H1 (cell line): ENCODE measurements at regions not wholly inside any gene's neighbourhood (a gene's known extent, or its start where the extent isn't known, plus 50 kb on each side); places are given as distances from the start of the nearest gene placed in this dataset.

Experiments used
- CHD1 ChIP-seq: IDR thresholded peaks from 2 replicates; pipeline ENCODE4 v1.6.1; 2012; ENCODE audit warnings: low read depth, low read length, improper control_type of control experiment
- EP300 ChIP-seq, 2 experiments: IDR thresholded peaks; 1 replicate in 1 of 2; 2 replicates in 1 of 2; pipeline ENCODE4 v1.6.1; 2011 to 2012; ENCODE audit warnings: low read depth in 2 of 2, low read length in 2 of 2, mild to moderate bottlenecking in 2 of 2, borderline replicate concordance in 1 of 2, inconsistent platforms in 1 of 2, moderate library complexity in 1 of 2
- EZH2 ChIP-seq: fragments of 200-600 bp; sonication (generic); IDR thresholded peaks from 2 replicates; pipeline ENCODE4 v1.7.1; 2012; ENCODE audit warnings: low read depth, mild to moderate bottlenecking, moderate library complexity, low read length, inconsistent platforms; ENCODE audit not compliant: severe bottlenecking
- GABPA ChIP-seq: IDR thresholded peaks from 2 replicates; pipeline ENCODE4 v1.6.1; 2011; ENCODE audit warnings: mild to moderate bottlenecking, low read length, moderate library complexity, borderline replicate concordance; ENCODE audit not compliant: insufficient read depth
- POLR2A ChIP-seq, 2 experiments: IDR thresholded peaks; 1 replicate in 1 of 2; 2 replicates in 1 of 2; pipeline ENCODE4 v1.6.1; 2011; ENCODE audit warnings: low read depth in 2 of 2, low read length in 2 of 2, mild to moderate bottlenecking in 2 of 2; ENCODE audit errors: control extremely low read depth in 1 of 2
- RAD21 ChIP-seq, 2 experiments: IDR thresholded peaks in 1 of 2; conservative IDR thresholded peaks in 1 of 2; 2 replicates each; pipeline ENCODE4 v1.6.1; 2011; ENCODE audit warnings: low read depth in 2 of 2, low read length in 2 of 2, improper control_type of control experiment in 1 of 2, inconsistent platforms in 1 of 2, mild to moderate bottlenecking in 1 of 2, moderate library complexity in 1 of 2
- TAF1 ChIP-seq: IDR thresholded peaks from 2 replicates; pipeline ENCODE4 v1.6.1; 2011; ENCODE audit warnings: mild to moderate bottlenecking, low read depth, low read length
- TBP ChIP-seq: IDR thresholded peaks from 2 replicates; pipeline ENCODE4 v1.6.1; 2011; ENCODE audit warnings: low read depth, low read length, improper control_type of control experiment
- TEAD4 ChIP-seq: IDR thresholded peaks from 2 replicates; pipeline ENCODE4 v1.6.1; 2012; ENCODE audit warnings: low read depth, low read length, inconsistent platforms, mixed read lengths
- YY1 ChIP-seq: IDR thresholded peaks from 2 replicates; pipeline ENCODE4 v1.6.1; 2011; ENCODE audit warnings: low read depth, mild to moderate bottlenecking, low read length
- TF ChIP-seq, protein P1 (sequence below), 3 experiments: IDR thresholded peaks; 1 replicate in 2 of 3; 2 replicates in 1 of 3; pipeline versions ENCODE4 v1.5.1 to v1.6.1; 2011; ENCODE audit warnings: low read length in 3 of 3, mild to moderate bottlenecking in 3 of 3, inconsistent platforms in 2 of 3, low read depth in 1 of 3, moderate library complexity in 1 of 3; ENCODE audit not compliant: insufficient read depth in 1 of 3; ENCODE audit errors: control extremely low read depth in 1 of 3
- TF ChIP-seq, protein P2 (sequence below): fragments of 300-600 bp; sonication (generic); IDR thresholded peaks from 2 replicates; pipeline ENCODE4 v1.7.1; 2012; ENCODE audit warnings: low read length, moderate library complexity, mild to moderate bottlenecking, inconsistent platforms; ENCODE audit not compliant: insufficient replicate concordance
- TF ChIP-seq, protein P3 (sequence below): IDR thresholded peaks from 2 replicates; pipeline ENCODE4 v1.6.1; 2011; ENCODE audit warnings: low read length, improper control_type of control experiment

DNA sequence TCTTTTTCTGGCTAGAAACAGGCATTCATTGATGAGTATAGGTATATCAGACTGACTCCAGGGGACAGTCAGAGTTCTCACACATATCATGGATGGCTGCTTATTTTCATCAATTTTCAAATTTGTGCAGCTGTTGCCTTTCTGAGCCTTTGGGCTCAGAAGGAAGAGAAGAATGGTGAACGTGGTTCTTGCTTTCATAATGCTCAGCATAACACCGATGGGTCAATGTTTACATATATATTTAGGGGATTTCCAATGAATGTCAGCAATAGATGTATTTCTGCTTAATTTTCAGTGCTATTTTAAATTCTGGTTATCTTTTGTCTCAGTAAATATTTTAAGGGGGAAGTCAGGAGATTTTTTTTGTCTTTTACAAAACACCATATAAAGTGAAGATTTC is 581.4 kb upstream of the DPPA4 start:
- TF ChIP-seq, protein P1, sequence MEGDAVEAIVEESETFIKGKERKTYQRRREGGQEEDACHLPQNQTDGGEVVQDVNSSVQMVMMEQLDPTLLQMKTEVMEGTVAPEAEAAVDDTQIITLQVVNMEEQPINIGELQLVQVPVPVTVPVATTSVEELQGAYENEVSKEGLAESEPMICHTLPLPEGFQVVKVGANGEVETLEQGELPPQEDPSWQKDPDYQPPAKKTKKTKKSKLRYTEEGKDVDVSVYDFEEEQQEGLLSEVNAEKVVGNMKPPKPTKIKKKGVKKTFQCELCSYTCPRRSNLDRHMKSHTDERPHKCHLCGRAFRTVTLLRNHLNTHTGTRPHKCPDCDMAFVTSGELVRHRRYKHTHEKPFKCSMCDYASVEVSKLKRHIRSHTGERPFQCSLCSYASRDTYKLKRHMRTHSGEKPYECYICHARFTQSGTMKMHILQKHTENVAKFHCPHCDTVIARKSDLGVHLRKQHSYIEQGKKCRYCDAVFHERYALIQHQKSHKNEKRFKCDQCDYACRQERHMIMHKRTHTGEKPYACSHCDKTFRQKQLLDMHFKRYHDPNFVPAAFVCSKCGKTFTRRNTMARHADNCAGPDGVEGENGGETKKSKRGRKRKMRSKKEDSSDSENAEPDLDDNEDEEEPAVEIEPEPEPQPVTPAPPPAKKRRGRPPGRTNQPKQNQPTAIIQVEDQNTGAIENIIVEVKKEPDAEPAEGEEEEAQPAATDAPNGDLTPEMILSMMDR (IDR thresholded peaks at IDR 0.05; ENCODE audit: control extremely low read depth in 1 of 3, insufficient read depth in 1 of 3, low read depth in 1 of 3, low read length in 3 of 3): no peak
- TF ChIP-seq TAF1 (no peak), EP300 (IDR thresholded peaks at IDR 0.05; ENCODE audit: borderline replicate concordance in 1 of 2, low read depth in 2 of 2, low read length in 2 of 2) (no peak), RAD21 (IDR thresholded peaks at IDR 0.05 in 1 of 2, conservative IDR thresholded peaks at IDR 0.05 in 1 of 2; ENCODE audit: low read depth in 2 of 2, low read length in 2 of 2) (no peak), EZH2 (no peak), YY1 (no peak), GABPA (no peak), POLR2A (IDR thresholded peaks at IDR 0.05; ENCODE audit: control extremely low read depth in 1 of 2, low read depth in 2 of 2, low read length in 2 of 2) (no peak), TBP (no peak), TEAD4 (no peak), CHD1 (no peak)
- TF ChIP-seq, protein P2, sequence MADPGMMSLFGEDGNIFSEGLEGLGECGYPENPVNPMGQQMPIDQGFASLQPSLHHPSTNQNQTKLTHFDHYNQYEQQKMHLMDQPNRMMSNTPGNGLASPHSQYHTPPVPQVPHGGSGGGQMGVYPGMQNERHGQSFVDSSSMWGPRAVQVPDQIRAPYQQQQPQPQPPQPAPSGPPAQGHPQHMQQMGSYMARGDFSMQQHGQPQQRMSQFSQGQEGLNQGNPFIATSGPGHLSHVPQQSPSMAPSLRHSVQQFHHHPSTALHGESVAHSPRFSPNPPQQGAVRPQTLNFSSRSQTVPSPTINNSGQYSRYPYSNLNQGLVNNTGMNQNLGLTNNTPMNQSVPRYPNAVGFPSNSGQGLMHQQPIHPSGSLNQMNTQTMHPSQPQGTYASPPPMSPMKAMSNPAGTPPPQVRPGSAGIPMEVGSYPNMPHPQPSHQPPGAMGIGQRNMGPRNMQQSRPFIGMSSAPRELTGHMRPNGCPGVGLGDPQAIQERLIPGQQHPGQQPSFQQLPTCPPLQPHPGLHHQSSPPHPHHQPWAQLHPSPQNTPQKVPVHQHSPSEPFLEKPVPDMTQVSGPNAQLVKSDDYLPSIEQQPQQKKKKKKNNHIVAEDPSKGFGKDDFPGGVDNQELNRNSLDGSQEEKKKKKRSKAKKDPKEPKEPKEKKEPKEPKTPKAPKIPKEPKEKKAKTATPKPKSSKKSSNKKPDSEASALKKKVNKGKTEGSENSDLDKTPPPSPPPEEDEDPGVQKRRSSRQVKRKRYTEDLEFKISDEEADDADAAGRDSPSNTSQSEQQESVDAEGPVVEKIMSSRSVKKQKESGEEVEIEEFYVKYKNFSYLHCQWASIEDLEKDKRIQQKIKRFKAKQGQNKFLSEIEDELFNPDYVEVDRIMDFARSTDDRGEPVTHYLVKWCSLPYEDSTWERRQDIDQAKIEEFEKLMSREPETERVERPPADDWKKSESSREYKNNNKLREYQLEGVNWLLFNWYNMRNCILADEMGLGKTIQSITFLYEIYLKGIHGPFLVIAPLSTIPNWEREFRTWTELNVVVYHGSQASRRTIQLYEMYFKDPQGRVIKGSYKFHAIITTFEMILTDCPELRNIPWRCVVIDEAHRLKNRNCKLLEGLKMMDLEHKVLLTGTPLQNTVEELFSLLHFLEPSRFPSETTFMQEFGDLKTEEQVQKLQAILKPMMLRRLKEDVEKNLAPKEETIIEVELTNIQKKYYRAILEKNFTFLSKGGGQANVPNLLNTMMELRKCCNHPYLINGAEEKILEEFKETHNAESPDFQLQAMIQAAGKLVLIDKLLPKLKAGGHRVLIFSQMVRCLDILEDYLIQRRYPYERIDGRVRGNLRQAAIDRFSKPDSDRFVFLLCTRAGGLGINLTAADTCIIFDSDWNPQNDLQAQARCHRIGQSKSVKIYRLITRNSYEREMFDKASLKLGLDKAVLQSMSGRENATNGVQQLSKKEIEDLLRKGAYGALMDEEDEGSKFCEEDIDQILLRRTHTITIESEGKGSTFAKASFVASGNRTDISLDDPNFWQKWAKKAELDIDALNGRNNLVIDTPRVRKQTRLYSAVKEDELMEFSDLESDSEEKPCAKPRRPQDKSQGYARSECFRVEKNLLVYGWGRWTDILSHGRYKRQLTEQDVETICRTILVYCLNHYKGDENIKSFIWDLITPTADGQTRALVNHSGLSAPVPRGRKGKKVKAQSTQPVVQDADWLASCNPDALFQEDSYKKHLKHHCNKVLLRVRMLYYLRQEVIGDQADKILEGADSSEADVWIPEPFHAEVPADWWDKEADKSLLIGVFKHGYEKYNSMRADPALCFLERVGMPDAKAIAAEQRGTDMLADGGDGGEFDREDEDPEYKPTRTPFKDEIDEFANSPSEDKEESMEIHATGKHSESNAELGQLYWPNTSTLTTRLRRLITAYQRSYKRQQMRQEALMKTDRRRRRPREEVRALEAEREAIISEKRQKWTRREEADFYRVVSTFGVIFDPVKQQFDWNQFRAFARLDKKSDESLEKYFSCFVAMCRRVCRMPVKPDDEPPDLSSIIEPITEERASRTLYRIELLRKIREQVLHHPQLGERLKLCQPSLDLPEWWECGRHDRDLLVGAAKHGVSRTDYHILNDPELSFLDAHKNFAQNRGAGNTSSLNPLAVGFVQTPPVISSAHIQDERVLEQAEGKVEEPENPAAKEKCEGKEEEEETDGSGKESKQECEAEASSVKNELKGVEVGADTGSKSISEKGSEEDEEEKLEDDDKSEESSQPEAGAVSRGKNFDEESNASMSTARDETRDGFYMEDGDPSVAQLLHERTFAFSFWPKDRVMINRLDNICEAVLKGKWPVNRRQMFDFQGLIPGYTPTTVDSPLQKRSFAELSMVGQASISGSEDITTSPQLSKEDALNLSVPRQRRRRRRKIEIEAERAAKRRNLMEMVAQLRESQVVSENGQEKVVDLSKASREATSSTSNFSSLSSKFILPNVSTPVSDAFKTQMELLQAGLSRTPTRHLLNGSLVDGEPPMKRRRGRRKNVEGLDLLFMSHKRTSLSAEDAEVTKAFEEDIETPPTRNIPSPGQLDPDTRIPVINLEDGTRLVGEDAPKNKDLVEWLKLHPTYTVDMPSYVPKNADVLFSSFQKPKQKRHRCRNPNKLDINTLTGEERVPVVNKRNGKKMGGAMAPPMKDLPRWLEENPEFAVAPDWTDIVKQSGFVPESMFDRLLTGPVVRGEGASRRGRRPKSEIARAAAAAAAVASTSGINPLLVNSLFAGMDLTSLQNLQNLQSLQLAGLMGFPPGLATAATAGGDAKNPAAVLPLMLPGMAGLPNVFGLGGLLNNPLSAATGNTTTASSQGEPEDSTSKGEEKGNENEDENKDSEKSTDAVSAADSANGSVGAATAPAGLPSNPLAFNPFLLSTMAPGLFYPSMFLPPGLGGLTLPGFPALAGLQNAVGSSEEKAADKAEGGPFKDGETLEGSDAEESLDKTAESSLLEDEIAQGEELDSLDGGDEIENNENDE: no peak
- TF ChIP-seq, protein P3, sequence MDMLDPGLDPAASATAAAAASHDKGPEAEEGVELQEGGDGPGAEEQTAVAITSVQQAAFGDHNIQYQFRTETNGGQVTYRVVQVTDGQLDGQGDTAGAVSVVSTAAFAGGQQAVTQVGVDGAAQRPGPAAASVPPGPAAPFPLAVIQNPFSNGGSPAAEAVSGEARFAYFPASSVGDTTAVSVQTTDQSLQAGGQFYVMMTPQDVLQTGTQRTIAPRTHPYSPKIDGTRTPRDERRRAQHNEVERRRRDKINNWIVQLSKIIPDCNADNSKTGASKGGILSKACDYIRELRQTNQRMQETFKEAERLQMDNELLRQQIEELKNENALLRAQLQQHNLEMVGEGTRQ: no peak
